ACHN (cell line): ENCODE measurements at regions not wholly inside any gene's neighbourhood (a gene's known extent, or its start where the extent isn't known, plus 50 kb on each side); places are given as distances from the start of the nearest gene placed in this dataset.
A peak's percentile ranks its signal among the peaks of the same experiment; 100 is the strongest.

Experiments
- DNase-seq: peaks from one replicate; pipeline ENCODE4 v3.0.0-alpha.2; 2015
- in situ Hi-C: cut with HindIII; loops from 2 replicates; pipeline ENCODE4 v1.10.0; 2017; ENCODE audit warnings: low sequenced_read_pairs, low pct_ligation_motif_present, low pct_unique_long_range_greater_than_20kb

- no peak for DNase-seq
- in situ Hi-C loops, result no loop called here
These were observed 1096.1 kb upstream of the NXPH2 start for GRCh38 chr2:139876321-139876720.

GRCh38 chr2:139872503-139872902 lies 1092.3 kb upstream of the NXPH2 start:
- DNase-seq, result no peak

GRCh38 chr2:139872032-139872431 lies 1091.8 kb upstream of the NXPH2 start:
- no peak for DNase-seq
- in situ Hi-C loops, result no loop called here

More at GRCh38 chr2:139872503-139872902, 1092.3 kb upstream of the NXPH2 start:
- in situ Hi-C loops, result no loop called here

GRCh38 chr2:139867601-139868226 lies 1087.5 kb upstream of the NXPH2 start:
- no peak for DNase-seq
- in situ Hi-C loops, result no loop called here

GRCh38 chr2:139864821-139865302 lies 1084.7 kb upstream of the NXPH2 start:
- in situ Hi-C loops, result no loop called here
- no peak for DNase-seq

GRCh38 chr2:139854769-139855483 lies 1074.7 kb upstream of the NXPH2 start:
- DNase-seq, result no peak
- in situ Hi-C loops, result no loop called here

- in situ Hi-C loops, result no loop called here
- no peak for DNase-seq
These were observed 1070.2 kb upstream of the NXPH2 start for GRCh38 chr2:139850254-139850890.

- DNase-seq, result no peak
- in situ Hi-C loops, result no loop called here
These were observed 1056.6 kb upstream of the NXPH2 start for GRCh38 chr2:139836769-139837168.

- DNase-seq, result no peak
- in situ Hi-C loops, result no loop called here
These were observed 1054.9 kb upstream of the NXPH2 start for GRCh38 chr2:139835101-139835500.

- DNase-seq, result no peak
- in situ Hi-C loops, result no loop called here
These were observed 1047.8 kb upstream of the NXPH2 start for GRCh38 chr2:139828011-139828410.

GRCh38 chr2:139825726-139826125 lies 1045.5 kb upstream of the NXPH2 start:
- no peak for DNase-seq
- in situ Hi-C loops, result no loop called here

GRCh38 chr2:139819273-139819796 lies 1039.1 kb upstream of the NXPH2 start:
- no peak for DNase-seq
- in situ Hi-C loops, result no loop called here

GRCh38 chr2:139814458-139814857 lies 1034.3 kb upstream of the NXPH2 start:
- DNase-seq, result no peak
- in situ Hi-C loops, result no loop called here

GRCh38 chr2:139813340-139813739 lies 1033.2 kb upstream of the NXPH2 start:
- DNase-seq, result no peak
- in situ Hi-C loops, result no loop called here

- no peak for DNase-seq
- in situ Hi-C loops, result no loop called here
These were observed 1025.3 kb upstream of the NXPH2 start for GRCh38 chr2:139805441-139805840.

- DNase-seq, result no peak
- in situ Hi-C loops, result no loop called here
These were observed 1018.2 kb upstream of the NXPH2 start for GRCh38 chr2:139798391-139798790.

- DNase-seq, result peak; percentile 56
- in situ Hi-C loops, result no loop called here
These were observed 1010.9 kb upstream of the NXPH2 start for GRCh38 chr2:139790807-139791752.

GRCh38 chr2:139790136-139790535 lies 1009.9 kb upstream of the NXPH2 start:
- no peak for DNase-seq
- in situ Hi-C loops, result no loop called here
